Hepatic stellate cell (primary cell): ENCODE measurements at regions not wholly inside any gene's neighbourhood (a gene's known extent, or its start where the extent isn't known, plus 50 kb on each side); places are given as distances from the start of the nearest gene placed in this dataset.
A peak's percentile ranks its signal among the peaks of the same experiment; 100 is the strongest.

Experiments used
- DNase-seq: peaks from one replicate; pipeline ENCODE4 v3.0.0; 2011; ENCODE audit warnings: low spot score

- DNase-seq = no peak
Observed at GRCh38 chr3:106175276-106175675, 306.5 kb upstream of the CBLB start.

- DNase-seq = peak; percentile 3
Observed at GRCh38 chr3:106176734-106177133, 307.9 kb upstream of the CBLB start.

GRCh38 chr3:106182950-106183511 is 314.2 kb upstream of the CBLB start:
- no peak for DNase-seq

- no peak for DNase-seq
Observed at GRCh38 chr3:106183762-106184391, 315.1 kb upstream of the CBLB start.

GRCh38 chr3:106184540-106185457 is 316.0 kb upstream of the CBLB start:
- DNase-seq = no peak

GRCh38 chr3:106185949-106186348 is 317.1 kb upstream of the CBLB start:
- DNase-seq = no peak

GRCh38 chr3:106190296-106190695 is 321.5 kb upstream of the CBLB start:
- no peak for DNase-seq

GRCh38 chr3:106191211-106191610 is 322.4 kb upstream of the CBLB start:
- no peak for DNase-seq

GRCh38 chr3:106191913-106192312 is 323.1 kb upstream of the CBLB start:
- DNase-seq = no peak

GRCh38 chr3:106193876-106194275 is 325.1 kb upstream of the CBLB start:
- no peak for DNase-seq

- no peak for DNase-seq
Observed at GRCh38 chr3:106194726-106195125, 325.9 kb upstream of the CBLB start.

GRCh38 chr3:106197532-106198194 is 328.9 kb upstream of the CBLB start:
- DNase-seq = no peak

- DNase-seq = no peak
Observed at GRCh38 chr3:106204160-106204868, 335.5 kb upstream of the CBLB start.

- DNase-seq = no peak
Observed at GRCh38 chr3:106206146-106206545, 337.3 kb upstream of the CBLB start.

- DNase-seq = no peak
Observed at GRCh38 chr3:106206613-106207012, 337.8 kb upstream of the CBLB start.

- DNase-seq = no peak
Observed at GRCh38 chr3:106208251-106208650, 339.4 kb upstream of the CBLB start.

GRCh38 chr3:106208967-106209366 is 340.2 kb upstream of the CBLB start:
- no peak for DNase-seq

GRCh38 chr3:106209482-106209881 is 340.7 kb upstream of the CBLB start:
- no peak for DNase-seq

- DNase-seq = no peak
Observed at GRCh38 chr3:106210923-106211322, 342.1 kb upstream of the CBLB start.

- DNase-seq = no peak
Observed at GRCh38 chr3:106212665-106213222, 343.9 kb upstream of the CBLB start.

GRCh38 chr3:106213954-106214353 is 345.1 kb upstream of the CBLB start:
- DNase-seq = no peak

- DNase-seq = no peak
Observed at GRCh38 chr3:106214641-106215040, 345.8 kb upstream of the CBLB start.
